IPS-NIHi11 (cell line): ENCODE measurements at regions not wholly inside any gene's neighbourhood (a gene's known extent, or its start where the extent isn't known, plus 50 kb on each side); places are given as distances from the start of the nearest gene placed in this dataset.
A peak's percentile ranks its signal among the peaks of the same experiment; 100 is the strongest.

ENCODE experiments used
- DNase-seq: peaks from one replicate; pipeline ENCODE4 v3.0.0; 2012; ENCODE audit warnings: mixed read lengths, low spot score

- no peak for DNase-seq
Observed at GRCh38 chr10:8894148-8894547, 839.7 kb downstream of the GATA3 start.

- no peak for DNase-seq
Observed at GRCh38 chr10:8897769-8898168, 843.3 kb downstream of the GATA3 start.

DNA sequence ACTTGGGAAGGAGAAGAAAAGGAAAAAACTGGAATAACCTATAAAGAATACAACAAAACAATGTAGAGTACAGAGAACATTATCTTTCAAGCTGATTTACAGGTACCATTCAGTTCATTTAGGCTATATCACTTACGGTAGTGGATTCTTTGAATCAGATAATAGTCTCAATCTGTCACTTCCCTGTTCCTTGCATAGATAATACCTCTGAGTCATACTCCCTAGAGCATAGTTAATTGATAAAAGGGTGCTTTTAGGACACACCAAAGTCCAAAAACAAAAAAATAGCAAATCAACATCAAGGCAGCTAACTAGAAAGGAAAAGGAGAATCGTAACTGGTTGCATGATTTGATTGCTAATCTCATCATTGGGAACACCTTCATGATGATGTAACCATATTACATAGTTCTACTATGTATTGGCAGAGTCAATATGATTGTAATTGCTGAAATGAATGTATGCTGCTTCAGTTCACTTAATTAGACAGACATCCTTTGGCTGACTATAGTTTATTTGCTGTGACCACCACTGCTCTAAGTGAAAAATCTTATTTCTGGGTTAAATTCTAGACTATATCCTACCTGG lies 844.4 kb downstream of the GATA3 start:
- DNase-seq = no peak

- no peak for DNase-seq
Observed at GRCh38 chr10:8902926-8903325, 848.4 kb downstream of the GATA3 start.

GRCh38 chr10:8908013-8908412 lies 853.5 kb downstream of the GATA3 start:
- no peak for DNase-seq

GRCh38 chr10:8910314-8910713 lies 855.8 kb downstream of the GATA3 start:
- DNase-seq = no peak

DNA sequence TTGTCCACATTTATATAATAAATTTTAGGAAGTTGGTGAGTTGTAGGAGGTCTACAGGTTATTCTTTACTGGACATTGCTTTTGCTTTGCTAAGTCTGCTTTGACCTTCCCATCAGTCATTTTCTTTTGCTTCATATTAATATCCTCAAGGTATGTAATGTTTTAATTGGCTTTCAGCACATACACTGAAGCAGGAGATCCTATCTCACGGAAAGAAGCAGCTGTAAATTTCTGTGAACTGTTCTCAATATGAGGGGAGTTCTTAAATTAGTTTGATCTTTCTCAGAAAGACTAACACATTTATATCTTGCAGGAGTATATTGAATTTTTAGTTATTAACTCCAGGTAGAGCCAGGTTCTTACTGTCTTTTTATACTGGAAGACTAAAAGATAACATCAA lies 856.5 kb downstream of the GATA3 start:
- no peak for DNase-seq

- DNase-seq = peak; percentile 9
Observed at GRCh38 chr10:8912108-8912507, 857.6 kb downstream of the GATA3 start.

DNA sequence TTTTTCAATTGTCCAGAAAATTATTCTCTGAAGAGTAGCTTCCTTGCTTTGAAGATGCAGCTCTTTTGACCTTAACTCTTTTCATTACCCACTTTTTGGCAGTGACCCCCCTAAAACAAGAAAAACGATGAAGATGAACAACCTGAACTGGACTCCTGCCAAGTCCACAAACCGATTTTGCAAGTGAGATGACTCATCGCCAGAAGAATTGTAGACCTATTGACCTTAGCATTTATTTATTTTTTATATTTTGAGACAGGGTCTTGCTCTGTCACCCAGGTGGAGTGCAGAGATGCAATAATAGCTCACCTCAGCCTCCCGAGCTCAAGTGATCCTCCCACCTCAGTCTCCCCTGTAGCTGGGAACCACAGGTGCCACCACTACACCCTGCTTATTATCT lies 859.2 kb downstream of the GATA3 start:
- DNase-seq = no peak

GRCh38 chr10:8919280-8919679 lies 864.8 kb downstream of the GATA3 start:
- no peak for DNase-seq

- DNase-seq = no peak
Observed at GRCh38 chr10:8921568-8921967, 867.1 kb downstream of the GATA3 start.

GRCh38 chr10:8923096-8923495 lies 868.6 kb downstream of the GATA3 start:
- no peak for DNase-seq

DNA sequence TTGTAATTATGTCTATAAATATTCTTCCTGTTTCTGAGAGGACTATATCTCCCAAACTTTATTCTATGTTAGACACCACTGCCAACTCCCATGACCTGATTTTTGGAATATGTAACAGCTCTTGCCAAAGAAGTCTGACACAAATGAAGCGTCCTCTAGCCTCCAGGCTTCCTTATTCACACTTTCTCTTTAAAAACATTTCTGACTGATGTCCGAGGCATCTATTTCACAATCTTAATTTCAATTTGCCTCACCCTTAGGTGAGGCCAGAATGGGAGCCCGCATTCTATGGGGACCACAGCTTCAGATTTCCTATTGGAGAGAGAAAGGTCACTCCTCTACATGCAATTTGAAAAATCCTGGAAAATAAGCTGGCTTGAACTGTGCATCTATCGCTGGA lies 873.2 kb downstream of the GATA3 start:
- no peak for DNase-seq

DNA sequence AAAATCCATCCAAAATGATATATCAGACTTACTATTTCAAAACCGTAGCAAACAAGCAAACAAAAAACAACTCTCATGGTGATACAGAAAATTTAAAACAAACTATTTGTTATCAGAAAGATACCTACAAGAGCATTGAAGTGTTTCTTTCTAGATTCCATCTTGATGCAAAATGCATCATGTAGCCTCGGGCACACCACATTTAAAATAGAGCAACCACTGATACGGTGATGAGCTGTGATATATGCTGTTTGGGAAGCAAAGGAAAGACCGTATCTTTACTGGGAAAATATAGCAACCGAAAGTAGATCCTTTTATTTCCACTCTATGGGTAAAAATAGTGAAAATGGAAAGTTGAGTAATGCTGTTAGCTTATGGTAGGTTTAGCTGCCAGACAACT lies 892.0 kb downstream of the GATA3 start:
- DNase-seq = no peak

GRCh38 chr10:8950978-8951377 lies 896.5 kb downstream of the GATA3 start:
- DNase-seq = no peak

DNA sequence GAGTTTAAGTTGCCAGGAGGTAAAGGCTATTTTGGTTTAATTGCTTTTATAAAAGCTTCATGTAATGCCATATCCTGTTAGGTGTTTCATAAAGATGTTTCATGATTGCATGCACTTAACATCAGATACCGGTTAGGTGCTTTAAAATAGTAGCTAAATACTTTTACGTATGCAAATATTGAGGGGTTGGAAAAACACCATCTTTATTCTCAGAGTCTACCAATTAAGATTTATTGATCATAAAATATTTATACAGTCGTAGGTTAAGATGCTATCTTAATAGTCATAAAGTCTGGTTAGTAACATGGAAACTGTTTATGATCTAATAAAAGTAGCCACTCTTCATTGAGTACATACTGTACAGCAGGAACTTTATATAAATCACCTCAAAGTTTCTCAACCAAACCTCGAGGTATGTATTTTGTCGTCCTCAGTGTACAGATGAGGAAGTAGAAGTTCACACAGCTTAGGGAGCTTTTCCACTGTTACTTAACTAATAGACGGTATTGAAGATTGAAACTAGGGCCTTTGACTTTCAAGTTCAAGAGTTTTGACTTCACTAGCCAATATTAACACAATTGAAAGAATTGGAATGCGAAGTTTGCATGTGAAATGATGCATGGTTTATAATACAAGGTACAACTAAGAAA lies 897.1 kb downstream of the GATA3 start:
- DNase-seq = no peak

DNA sequence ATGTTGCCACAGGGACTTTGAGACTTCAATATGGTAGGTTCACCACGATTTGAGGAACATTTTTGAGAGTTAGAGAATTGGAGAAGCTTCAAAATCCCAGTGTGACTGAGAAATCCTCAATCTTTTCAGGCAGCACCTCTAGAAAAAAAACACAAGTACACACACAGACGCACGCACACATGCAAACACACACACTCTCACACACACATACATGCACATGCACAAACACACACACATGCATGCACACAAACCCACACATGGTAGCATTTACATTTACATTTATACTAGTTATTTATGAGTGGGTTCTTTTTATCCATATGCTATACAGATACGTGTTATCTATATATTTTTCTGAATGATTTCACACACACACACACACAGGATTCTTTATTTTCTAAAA lies 901.9 kb downstream of the GATA3 start:
- DNase-seq = no peak

DNA sequence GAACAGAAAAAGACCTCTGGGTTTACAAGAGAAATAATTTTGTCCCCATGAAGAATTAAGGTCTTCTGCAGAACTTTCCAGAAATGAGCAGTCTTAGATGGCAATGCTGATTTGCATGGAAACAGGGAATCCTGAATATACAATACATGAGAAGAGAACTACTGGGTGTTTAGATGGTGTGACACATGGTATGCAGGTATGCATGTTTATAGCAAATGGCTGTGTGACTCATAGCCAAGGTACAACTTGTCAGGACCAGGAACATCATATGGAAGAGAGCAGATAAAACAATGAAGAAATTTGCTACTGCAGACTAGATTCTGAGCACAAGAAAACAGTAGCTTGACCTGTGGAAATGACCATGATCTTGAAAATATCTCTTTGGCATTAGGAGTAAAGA lies 907.8 kb downstream of the GATA3 start:
- no peak for DNase-seq

GRCh38 chr10:8967061-8967460 lies 912.6 kb downstream of the GATA3 start:
- no peak for DNase-seq

- no peak for DNase-seq
Observed at GRCh38 chr10:8969853-8970252, 915.4 kb downstream of the GATA3 start.

- peak; percentile 6 for DNase-seq
Observed at GRCh38 chr10:8975535-8975934, 921.0 kb downstream of the GATA3 start.

GRCh38 chr10:8978100-8978499 lies 923.6 kb downstream of the GATA3 start:
- no peak for DNase-seq

DNA sequence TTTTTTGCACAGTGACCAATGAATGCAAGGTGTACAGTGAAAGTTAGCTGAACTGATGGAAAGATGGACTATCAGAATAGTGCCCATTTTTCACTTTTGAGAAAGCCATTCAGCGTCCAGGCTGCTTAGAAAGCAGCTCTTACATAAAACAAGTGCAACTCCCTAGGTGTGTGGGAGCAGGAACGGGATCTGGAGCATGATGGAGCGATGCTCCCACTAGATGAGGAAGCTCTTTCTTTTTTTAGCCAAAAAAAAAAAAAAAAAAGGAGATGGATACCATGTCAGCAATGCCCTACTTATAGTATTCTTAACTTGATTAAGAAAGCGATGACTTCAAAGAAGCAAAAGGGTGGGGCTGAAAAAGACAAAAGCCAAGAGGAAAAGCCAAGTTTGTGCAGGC lies 925.5 kb downstream of the GATA3 start:
- no peak for DNase-seq

DNA sequence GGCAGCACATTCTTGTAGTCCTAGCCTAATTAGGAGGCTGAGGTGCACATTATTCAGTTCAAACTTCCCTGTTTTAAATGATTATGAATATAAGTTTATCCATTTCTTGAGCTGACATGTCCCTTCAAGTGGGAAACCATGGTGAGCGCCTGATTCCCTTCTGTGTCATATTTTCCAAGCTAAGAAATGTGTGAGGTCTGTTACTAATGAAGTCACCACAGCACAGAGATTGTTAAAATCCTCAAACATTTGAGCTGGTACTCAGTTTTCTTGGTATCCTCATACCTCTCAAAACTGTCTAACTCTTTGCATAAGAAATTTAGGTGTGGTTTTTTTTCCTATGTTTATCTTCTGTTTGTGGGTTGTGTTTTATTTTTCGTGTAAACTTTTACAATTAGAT lies 926.8 kb downstream of the GATA3 start:
- DNase-seq = no peak
